CD4-positive, CD25-positive, alpha-beta regulatory T cell (primary cell): ENCODE measurements at regions not wholly inside any gene's neighbourhood (a gene's known extent, or its start where the extent isn't known, plus 50 kb on each side); places are given as distances from the start of the nearest gene placed in this dataset.

Experiments
- ATAC-seq, 2 donors: fragments of 150-1000 bp; cut with Tn5 transposase; one replicate each; pipeline ENCODE4 v1.10.0; 2021; ENCODE audit warnings: low read depth in 2 of 2, moderate number of reproducible peaks in 2 of 2, moderate library complexity in 1 of 2
- DNase-seq, 3 donors: peaks; one replicate each; pipeline versions ENCODE4 v3.0.0 to v3.0.0-alpha.2; 2012 to 2022; ENCODE audit warnings: mixed read lengths in 1 of 3
- H3K27ac ChIP-seq: one replicate; pipeline ENCODE4 v1.7.0; 2013; ENCODE audit warnings: mild to moderate bottlenecking, low read length; ENCODE audit not compliant: insufficient read depth, poor library complexity, severe bottlenecking
- H3K27me3 ChIP-seq: one replicate; pipeline ENCODE4 v1.7.0; 2013; ENCODE audit warnings: low read length; ENCODE audit not compliant: control insufficient read depth, insufficient read depth
- H3K36me3 ChIP-seq: one replicate; pipeline ENCODE4 v1.7.0; 2013; ENCODE audit warnings: mild to moderate bottlenecking, low read length, moderate library complexity; ENCODE audit not compliant: control insufficient read depth, insufficient read depth
- H3K4me1 ChIP-seq: 2 replicates; pipeline ENCODE4 v1.7.0; 2013; ENCODE audit warnings: mild to moderate bottlenecking, low read length; ENCODE audit not compliant: insufficient read depth, control insufficient read depth, poor library complexity, severe bottlenecking
- H3K4me3 ChIP-seq: one replicate; pipeline ENCODE4 v1.7.0; 2013; ENCODE audit warnings: low read depth, mild to moderate bottlenecking, low read length, moderate library complexity
- H3K9me3 ChIP-seq, 2 experiments: 1 replicate in 1 of 2; 2 replicates in 1 of 2; pipeline ENCODE4 v1.7.0; 2013; ENCODE audit warnings: low read length in 2 of 2, mild to moderate bottlenecking in 1 of 2, moderate library complexity in 1 of 2; ENCODE audit not compliant: control insufficient read depth in 2 of 2
- H3K27ac Mint-ChIP-seq, 3 donors: one replicate each; pipeline ENCODE4 v1.8.0; 2020 to 2022; ENCODE audit warnings: mild to moderate bottlenecking in 3 of 3, mixed read lengths in 3 of 3, moderate library complexity in 2 of 3
- H3K27me3 Mint-ChIP-seq: one replicate; pipeline ENCODE4 v1.8.0; 2022; ENCODE audit warnings: mild to moderate bottlenecking, mixed read lengths
- H3K36me3 Mint-ChIP-seq: one replicate; pipeline ENCODE4 v1.8.0; 2020; ENCODE audit warnings: mixed read lengths
- H3K4me1 Mint-ChIP-seq, 4 donors: one replicate each; pipeline ENCODE4 v1.8.0; 2020 to 2022; ENCODE audit warnings: mixed read lengths in 4 of 4, mild to moderate bottlenecking in 1 of 4
- H3K4me3 Mint-ChIP-seq, 4 donors: one replicate each; pipeline ENCODE4 v1.8.0; 2020 to 2022; ENCODE audit warnings: mild to moderate bottlenecking in 4 of 4, mixed read lengths in 4 of 4, moderate library complexity in 3 of 4
- H3K9me3 Mint-ChIP-seq, 7 donors: one replicate each; pipeline ENCODE4 v1.8.0; 2020 to 2022; ENCODE audit warnings: mixed read lengths in 7 of 7, mild to moderate bottlenecking in 3 of 7, moderate library complexity in 2 of 7

DNA sequence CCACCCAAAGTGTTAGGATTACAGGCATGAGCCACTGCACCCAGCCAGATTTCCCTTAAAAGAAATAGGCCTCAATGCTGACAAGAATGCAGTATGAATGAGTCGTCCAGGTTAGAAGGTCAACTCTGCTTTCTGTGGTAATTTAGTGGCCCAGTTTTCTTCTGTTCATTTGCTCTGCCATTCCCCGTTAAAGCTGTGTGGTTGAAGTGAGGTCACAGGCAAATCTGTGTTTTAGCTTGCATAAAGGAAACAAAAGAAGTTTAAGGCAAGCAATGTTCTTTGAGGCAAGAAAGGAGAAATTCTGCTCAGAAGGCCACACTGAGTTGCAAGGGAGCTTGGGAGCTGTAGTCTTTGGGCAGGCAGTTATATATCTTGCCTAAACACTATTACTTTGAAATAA lies 176.8 kb downstream of the LARP7 start:
- DNase-seq = no peak
- no peaks in the 10 kb centered on the region for H3K36me3 Mint-ChIP-seq
- Histone ChIP-seq H3K36me3 (no peaks in the 10 kb centered on the region), H3K27ac (no peak overlapping the region), H3K27me3 (peaks cover under 1% of the 10 kb centered on the region), H3K9me3 (no peaks in the 10 kb centered on the region), H3K4me1 (no peaks in the 10 kb centered on the region), H3K4me3 (no peak overlapping the region)
- peaks cover 0 to 8% (median 3%) of the 10 kb centered on the region in 4 donors for H3K4me1 Mint-ChIP-seq
- H3K4me3 Mint-ChIP-seq = no peak overlapping the region
- H3K9me3 Mint-ChIP-seq = peaks cover 0 to 2% (median 0%) of the 10 kb centered on the region in 7 donors
- H3K27ac Mint-ChIP-seq = no peak overlapping the region
- ATAC-seq = no peak
- peaks cover 17% of the 10 kb centered on the region for H3K27me3 Mint-ChIP-seq

DNA sequence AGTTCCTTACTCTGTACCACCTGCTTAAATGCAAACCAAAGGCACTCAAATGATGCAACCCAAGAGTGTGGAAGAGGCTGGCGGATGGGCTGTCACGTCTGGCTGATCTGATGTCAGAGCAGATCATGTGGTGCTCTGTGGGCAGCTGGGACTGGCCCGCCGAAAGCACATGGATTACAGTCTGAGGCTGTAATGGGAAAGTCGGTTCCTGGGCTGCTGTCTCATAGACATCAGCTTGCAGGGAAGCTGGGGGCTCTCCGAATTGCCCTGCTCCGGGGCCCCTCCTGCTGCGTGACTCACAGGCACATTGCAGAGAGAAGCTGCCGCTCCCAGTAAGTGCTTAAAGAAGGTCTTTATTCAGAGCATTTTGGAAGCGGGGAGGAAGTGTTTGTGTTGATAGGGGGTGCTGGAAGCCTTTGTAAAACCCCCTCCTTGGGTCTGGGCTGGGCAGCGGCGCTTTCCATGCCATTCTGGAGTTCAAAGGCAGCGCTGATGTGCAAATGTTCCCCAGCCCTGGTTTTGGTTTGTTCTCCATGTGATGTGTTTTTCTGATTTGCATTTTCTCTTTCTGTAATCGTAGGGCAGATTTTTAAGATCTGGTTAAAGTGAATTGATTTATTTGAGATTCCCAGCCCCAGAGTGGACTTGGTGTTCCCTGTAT lies 181.1 kb downstream of the LARP7 start:
- Histone ChIP-seq H3K36me3 (no peaks in the 10 kb centered on the region), H3K27me3 (peaks cover 8% of the 10 kb centered on the region), H3K4me3 (no peak overlapping the region), H3K4me1 (no peaks in the 10 kb centered on the region), H3K27ac (no peak overlapping the region), H3K9me3 (no peaks in the 10 kb centered on the region)
- Mint-ChIP-seq H3K4me3 (peak overlapping the region in 1 of 4 donors; percentile 8), H3K36me3 (no peaks in the 10 kb centered on the region), H3K27ac (peak overlapping the region in 1 of 3 donors; percentile 23), H3K9me3 (peaks cover 0 to 2% (median 0%) of the 10 kb centered on the region in 7 donors), H3K4me1 (peaks cover 0 to 8% (median 3%) of the 10 kb centered on the region in 4 donors), H3K27me3 (peaks cover 23% of the 10 kb centered on the region)
- no peak for ATAC-seq
- peak in 1 of 3 donors; percentile 1 for DNase-seq

DNA sequence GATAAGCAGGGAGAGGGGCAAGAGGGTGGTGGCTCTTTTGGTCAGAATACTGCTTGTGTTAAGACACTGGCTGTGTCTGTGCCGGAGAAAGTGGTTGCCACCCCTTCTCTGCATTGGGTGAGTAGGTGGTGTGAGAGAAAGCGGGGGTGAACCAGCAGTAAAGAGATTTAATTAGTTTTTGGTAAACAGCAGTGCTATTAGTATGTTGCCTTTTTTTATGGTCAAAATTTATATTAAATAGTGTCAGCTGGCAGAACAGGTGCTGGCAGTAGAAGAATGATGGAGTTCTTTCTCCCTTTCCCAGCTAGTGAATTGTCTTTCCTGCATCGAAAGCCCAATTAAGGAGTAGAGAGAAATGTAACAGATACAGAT lies 181.6 kb downstream of the LARP7 start:
- no peaks in the 10 kb centered on the region for H3K9me3 ChIP-seq
- Mint-ChIP-seq H3K27me3 (peaks cover 23% of the 10 kb centered on the region), H3K9me3 (peaks cover 0 to 2% (median 0%) of the 10 kb centered on the region in 7 donors), H3K27ac (no peak overlapping the region), H3K36me3 (no peaks in the 10 kb centered on the region), H3K4me3 (no peak overlapping the region), H3K4me1 (peaks cover 0 to 8% (median 3%) of the 10 kb centered on the region in 4 donors)
- no peak overlapping the region for H3K4me3 ChIP-seq
- H3K4me1 ChIP-seq = no peaks in the 10 kb centered on the region
- no peak for DNase-seq
- H3K27me3 ChIP-seq = peaks cover 8% of the 10 kb centered on the region
- no peaks in the 10 kb centered on the region for H3K36me3 ChIP-seq
- ATAC-seq = no peak
- no peak overlapping the region for H3K27ac ChIP-seq

- no peak for DNase-seq
- no peaks in the 10 kb centered on the region for H3K36me3 Mint-ChIP-seq
These were observed 182.8 kb downstream of the LARP7 start for GRCh38 chr4:112819729-112820128.

GRCh38 chr4:112823156-112823555 lies 186.2 kb downstream of the LARP7 start:
- H3K4me3 Mint-ChIP-seq = no peak overlapping the region
- Histone ChIP-seq H3K27me3 (peaks cover 8% of the 10 kb centered on the region), H3K9me3 (no peaks in the 10 kb centered on the region), H3K36me3 (no peaks in the 10 kb centered on the region), H3K27ac (no peak overlapping the region), H3K4me3 (no peak overlapping the region), H3K4me1 (no peaks in the 10 kb centered on the region)
- peaks cover 0 to 5% (median 0%) of the 10 kb centered on the region in 7 donors for H3K9me3 Mint-ChIP-seq
- ATAC-seq (no peak), DNase-seq (no peak)
- peaks cover 21% of the 10 kb centered on the region for H3K27me3 Mint-ChIP-seq
- no peak overlapping the region for H3K27ac Mint-ChIP-seq
- H3K4me1 Mint-ChIP-seq = peaks cover 0 to 5% (median 2%) of the 10 kb centered on the region in 4 donors
- H3K36me3 Mint-ChIP-seq = no peaks in the 10 kb centered on the region

More at GRCh38 chr4:112819729-112820128, 182.8 kb downstream of the LARP7 start:
- Histone ChIP-seq H3K9me3 (no peaks in the 10 kb centered on the region), H3K4me1 (no peaks in the 10 kb centered on the region), H3K27me3 (peaks cover 8% of the 10 kb centered on the region), H3K4me3 (no peak overlapping the region), H3K27ac (no peak overlapping the region), H3K36me3 (no peaks in the 10 kb centered on the region)
- peaks cover 0 to 8% (median 3%) of the 10 kb centered on the region in 4 donors for H3K4me1 Mint-ChIP-seq
- peaks cover 0 to 2% (median 0%) of the 10 kb centered on the region in 7 donors for H3K9me3 Mint-ChIP-seq
- peaks cover 18% of the 10 kb centered on the region for H3K27me3 Mint-ChIP-seq
- H3K4me3 Mint-ChIP-seq = no peak overlapping the region
- H3K27ac Mint-ChIP-seq = no peak overlapping the region
- ATAC-seq = no peak

DNA sequence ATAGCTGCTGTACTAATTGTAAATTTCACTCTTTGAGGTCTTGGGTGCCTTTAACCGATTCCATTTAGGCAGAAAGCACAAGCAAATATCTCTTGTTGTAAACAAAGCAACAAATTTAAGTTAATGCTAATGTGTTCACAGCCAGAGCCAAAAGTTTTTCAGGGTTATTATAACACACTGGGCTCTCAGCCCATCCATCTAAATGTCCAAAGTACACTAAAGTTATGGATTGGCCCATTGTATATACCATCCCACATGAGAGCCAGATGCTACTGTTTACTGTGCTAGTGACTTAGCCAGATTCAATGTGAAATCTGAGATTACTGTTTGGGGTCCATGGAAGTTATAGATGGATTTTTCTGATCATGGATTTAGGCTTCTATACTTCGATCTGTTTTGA lies 186.7 kb downstream of the LARP7 start:
- no peak overlapping the region for H3K4me3 Mint-ChIP-seq
- no peak for ATAC-seq
- H3K36me3 Mint-ChIP-seq = no peaks in the 10 kb centered on the region
- peaks cover 20% of the 10 kb centered on the region for H3K27me3 Mint-ChIP-seq
- Histone ChIP-seq H3K27ac (no peak overlapping the region), H3K27me3 (peaks cover 8% of the 10 kb centered on the region), H3K4me1 (no peaks in the 10 kb centered on the region), H3K4me3 (no peak overlapping the region), H3K9me3 (no peaks in the 10 kb centered on the region), H3K36me3 (no peaks in the 10 kb centered on the region)
- no peak for DNase-seq
- no peak overlapping the region for H3K27ac Mint-ChIP-seq
- H3K9me3 Mint-ChIP-seq = peaks cover 0 to 5% (median 0%) of the 10 kb centered on the region in 7 donors
- H3K4me1 Mint-ChIP-seq = peaks cover 0 to under 1% (median 0%) of the 10 kb centered on the region in 4 donors

DNA sequence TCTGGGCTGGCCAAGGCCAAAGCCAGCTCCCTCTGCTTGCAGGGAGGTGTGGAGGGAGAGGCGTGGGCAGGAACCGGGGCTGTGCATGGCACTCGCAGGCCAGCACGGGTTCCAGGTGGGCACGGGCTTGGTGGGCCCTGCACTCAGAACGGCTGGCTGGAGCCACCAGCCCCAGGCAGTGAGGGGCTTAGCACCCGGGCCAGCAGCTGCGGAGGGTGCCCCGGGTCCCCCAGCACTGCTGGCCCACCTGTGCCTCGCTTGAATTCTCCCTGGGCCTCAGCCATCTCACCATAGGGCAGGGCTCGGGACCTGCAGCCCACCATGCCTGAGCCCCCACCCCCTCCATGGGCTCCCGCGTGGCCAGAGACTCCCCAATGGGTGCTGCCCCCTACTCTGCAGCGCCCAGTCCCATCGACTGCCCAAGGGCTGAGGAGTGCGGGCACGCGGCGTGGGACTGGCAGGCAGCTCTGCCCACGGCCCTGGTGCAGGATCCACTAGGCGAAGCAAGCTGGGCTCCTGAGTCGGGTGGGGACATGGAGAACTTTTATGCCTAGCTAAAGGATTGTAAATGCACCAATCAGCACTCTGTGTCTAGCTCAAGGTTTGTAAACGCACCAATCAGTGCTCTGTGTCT lies 193.9 kb downstream of the LARP7 start:
- Mint-ChIP-seq H3K4me3 (no peak overlapping the region), H3K9me3 (peaks cover 0 to 6% (median 0%) of the 10 kb centered on the region in 7 donors), H3K27ac (no peak overlapping the region), H3K27me3 (peaks cover 12% of the 10 kb centered on the region), H3K4me1 (no peaks in the 10 kb centered on the region), H3K36me3 (no peaks in the 10 kb centered on the region)
- ATAC-seq = no peak
- no peaks in the 10 kb centered on the region for H3K36me3 ChIP-seq
- no peak overlapping the region for H3K4me3 ChIP-seq
- no peaks in the 10 kb centered on the region for H3K9me3 ChIP-seq
- no peak overlapping the region for H3K27ac ChIP-seq
- no peaks in the 10 kb centered on the region for H3K27me3 ChIP-seq
- no peak for DNase-seq
- no peaks in the 10 kb centered on the region for H3K4me1 ChIP-seq

GRCh38 chr4:112832493-112832892 lies 195.6 kb downstream of the LARP7 start:
- DNase-seq (no peak), ATAC-seq (no peak)
- H3K27ac ChIP-seq = no peak overlapping the region
- no peak overlapping the region for H3K4me3 ChIP-seq
- no peaks in the 10 kb centered on the region for H3K9me3 ChIP-seq
- no peak overlapping the region for H3K4me3 Mint-ChIP-seq
- H3K27ac Mint-ChIP-seq = no peak overlapping the region
- peaks cover 5% of the 10 kb centered on the region for H3K27me3 Mint-ChIP-seq
- H3K4me1 Mint-ChIP-seq = no peaks in the 10 kb centered on the region
- H3K36me3 Mint-ChIP-seq = no peaks in the 10 kb centered on the region
- H3K4me1 ChIP-seq = no peaks in the 10 kb centered on the region
- H3K9me3 Mint-ChIP-seq = peaks cover 0 to 6% (median 1%) of the 10 kb centered on the region in 7 donors
- H3K36me3 ChIP-seq = no peaks in the 10 kb centered on the region
- no peaks in the 10 kb centered on the region for H3K27me3 ChIP-seq
